HCT116 (cell line): ENCODE measurements at regions not wholly inside any gene's neighbourhood (a gene's known extent, or its start where the extent isn't known, plus 50 kb on each side); places are given as distances from the start of the nearest gene placed in this dataset.

Experiments used
- ATAC-seq: fragments of 200-7000 bp; cut with Tn5 transposase; 2 replicates; pipeline ENCODE4 v1.9.1; 2020; ENCODE audit warnings: mild to moderate bottlenecking, moderate library complexity
- BruUV-seq: library from RNA; stranded (reverse); fragments of 400-500 nt; replicated peaks from 2 replicates; lab custom pipeline; 2021; lab: Mats Ljungman, UMichigan
- CTCF ChIA-PET: fragments of 300-600 bp; sonication (Branson Sonifier 250); formaldehyde crosslinking; loops from one replicate; lab custom pipeline; 2021; ENCODE audit warnings: antibody characterized with exemption; lab: Charles Lee
- POLR2A ChIA-PET: fragments of 300-600, 350-600 bp; sonication (Branson Sonifier 250); formaldehyde crosslinking; loops from one replicate; lab custom pipeline; 2021; ENCODE audit warnings: antibody characterized with exemption; lab: Charles Lee
- RAD21 ChIA-PET, 2 experiments: fragments of 300-600 bp; sonication (Branson Sonifier 250); formaldehyde crosslinking; loops; one replicate each; lab custom pipeline; 2023; ENCODE audit warnings: low total read pairs in 2 of 2; ENCODE audit not compliant: uncharacterized antibody in 2 of 2, unreplicated experiment in 2 of 2, low non-redundant PET in 1 of 2; lab: Charles Lee
- DNase-seq: peaks from one replicate; pipeline ENCODE4 v3.0.0-alpha.2; 2010; ENCODE audit warnings: low read depth, low spot score
- H2AFZ ChIP-seq: fragments of 200-600 bp; shearing (Covaris generic), sonication (generic); 2 replicates; pipeline ENCODE4 v1.6.1; 2017; ENCODE audit warnings: low read depth, mixed run types, mixed read lengths, antibody characterized with exemption, low read length; ENCODE audit not compliant: poor library complexity, severe bottlenecking
- H3K27ac ChIP-seq: 2 replicates; pipeline ENCODE4 v1.5.1; 2012; ENCODE audit warnings: low read depth, low read length
- H3K27me3 ChIP-seq: fragments of 200-600 bp; sonication (generic); 2 replicates; pipeline ENCODE4 v1.6.1; 2016; ENCODE audit warnings: mixed run types, low read length, mixed read lengths; ENCODE audit not compliant: insufficient read depth
- H3K36me3 ChIP-seq, 2 experiments: fragments of 200-500 bp in 1 of 2; fragments of 200-600 bp in 1 of 2; sonication (Bioruptor generic) in 1 of 2; sonication (generic) in 1 of 2; 2 replicates each; pipeline versions ENCODE4 v1.5.1 to v1.6.1; 2014 to 2016; ENCODE audit warnings: low read length in 2 of 2, inconsistent platforms in 1 of 2, mixed read lengths in 1 of 2, mixed run types in 1 of 2; ENCODE audit not compliant: insufficient read depth in 2 of 2, control insufficient read depth in 1 of 2
- H3K4me1 ChIP-seq, 2 experiments: fragments of 200-600 bp in 1 of 2; sonication (generic) in 1 of 2; 2 replicates each; pipeline versions ENCODE4 v1.5.1 to v1.6.1; 2012 to 2017; ENCODE audit warnings: low read length in 2 of 2, inconsistent platforms in 1 of 2, mild to moderate bottlenecking in 1 of 2, mixed read lengths in 1 of 2, mixed run types in 1 of 2, moderate library complexity in 1 of 2; ENCODE audit not compliant: insufficient read depth in 2 of 2, control insufficient read depth in 1 of 2
- H3K4me2 ChIP-seq: fragments of 200-600 bp; sonication (generic); 2 replicates; pipeline ENCODE4 v1.6.1; 2017; ENCODE audit warnings: mixed run types, low read length, mixed read lengths
- H3K4me3 ChIP-seq, 2 experiments: fragments of 200-600 bp in 1 of 2; sonication (generic) in 1 of 2; replicated peaks in 1 of 2; 2 replicates each; pipeline ENCODE4 v1.5.1; 2011 to 2016; ENCODE audit warnings: low read length in 2 of 2, control low read depth in 1 of 2, low read depth in 1 of 2, mild to moderate bottlenecking in 1 of 2, mixed read lengths in 1 of 2, mixed run types in 1 of 2
- H3K79me2 ChIP-seq: fragments of 200-600 bp; sonication (generic); 2 replicates; pipeline ENCODE4 v1.6.1; 2017; ENCODE audit warnings: mild to moderate bottlenecking, mixed run types, low read length, moderate library complexity, mixed read lengths; ENCODE audit not compliant: insufficient read depth
- H3K9ac ChIP-seq: fragments of 200-600 bp; sonication (generic); 2 replicates; pipeline ENCODE4 v1.6.1; 2016; ENCODE audit warnings: low read length, mixed read lengths
- H3K9me2 ChIP-seq: fragments of 200-600 bp; sonication (generic), shearing (Covaris generic); 2 replicates; pipeline ENCODE4 v1.6.1; 2017; ENCODE audit warnings: mixed run types, mild to moderate bottlenecking, moderate library complexity; ENCODE audit not compliant: insufficient read depth
- H3K9me3 ChIP-seq, 2 experiments: fragments of 200-500 bp in 1 of 2; fragments of 200-600 bp in 1 of 2; sonication (Bioruptor generic) in 1 of 2; sonication (generic) in 1 of 2; 2 replicates each; pipeline ENCODE4 v1.6.1; 2014 to 2017; ENCODE audit warnings: low read length in 2 of 2, mixed read lengths in 2 of 2, inconsistent platforms in 1 of 2, low read depth in 1 of 2, mild to moderate bottlenecking in 1 of 2, mixed run types in 1 of 2, moderate library complexity in 1 of 2; ENCODE audit not compliant: control insufficient read depth in 1 of 2, insufficient read depth in 1 of 2
- H4K20me1 ChIP-seq: fragments of 200-600 bp; sonication (generic), shearing (Covaris generic); 2 replicates; pipeline ENCODE4 v1.6.1; 2017; ENCODE audit warnings: mixed run types, mild to moderate bottlenecking, moderate library complexity; ENCODE audit not compliant: insufficient read depth
- ATF3 ChIP-seq: IDR thresholded peaks from 2 replicates; pipeline ENCODE4 v1.6.1; 2012
- CBX3 ChIP-seq: IDR thresholded peaks from 2 replicates; pipeline ENCODE4 v1.6.1; 2012; ENCODE audit warnings: low read depth
- CEBPB ChIP-seq: IDR thresholded peaks from 2 replicates; pipeline ENCODE4 v1.6.1; 2012; ENCODE audit warnings: low read depth
- CTCF ChIP-seq, 3 experiments: fragments of 200-600 bp in 1 of 3; sonication (generic) in 1 of 3; IDR thresholded peaks in 2 of 3; conservative IDR thresholded peaks in 1 of 3; 2 replicates each; pipeline ENCODE4 v1.5.1; 2012 to 2017; ENCODE audit warnings: low read depth in 2 of 3, low read length in 2 of 3, antibody characterized with exemption in 1 of 3, borderline replicate concordance in 1 of 3, control low read depth in 1 of 3, mild to moderate bottlenecking in 1 of 3, mixed read lengths in 1 of 3, mixed run types in 1 of 3, moderate library complexity in 1 of 3; ENCODE audit not compliant: insufficient read depth in 1 of 3
- EGR1 ChIP-seq: IDR thresholded peaks from 2 replicates; pipeline ENCODE4 v1.6.1; 2012; ENCODE audit warnings: low read depth
- FOSL1 ChIP-seq: IDR thresholded peaks from 2 replicates; pipeline ENCODE4 v1.6.1; 2012; ENCODE audit warnings: low read depth
- POLR2AphosphoS5 ChIP-seq: IDR thresholded peaks from 2 replicates; pipeline ENCODE4 v1.6.1; 2011; ENCODE audit warnings: mild to moderate bottlenecking, low read depth, low read length, moderate library complexity
- SP1 ChIP-seq: IDR thresholded peaks from 2 replicates; pipeline ENCODE4 v1.6.1; 2012; ENCODE audit warnings: low read depth
- TCF7L2 ChIP-seq: IDR thresholded peaks from 2 replicates; pipeline ENCODE4 v1.7.0; 2011; ENCODE audit warnings: borderline replicate concordance, inconsistent platforms; ENCODE audit not compliant: insufficient read depth, insufficient read length; ENCODE audit errors: extremely low read depth
- YY1 ChIP-seq: IDR thresholded peaks from 2 replicates; pipeline ENCODE4 v1.6.1; 2011; ENCODE audit warnings: low read length, low read depth, moderate library complexity, mild to moderate bottlenecking; ENCODE audit not compliant: insufficient replicate concordance; ENCODE audit errors: extremely low read depth
- ZBTB33 ChIP-seq: IDR thresholded peaks from 2 replicates; pipeline ENCODE4 v1.6.1; 2011; ENCODE audit warnings: mild to moderate bottlenecking, low read length, moderate library complexity; ENCODE audit not compliant: insufficient replicate concordance; ENCODE audit errors: extremely low read depth
- ZNF274 ChIP-seq: fragments of 200-500 bp; sonication (Bioruptor generic); IDR thresholded peaks from 2 replicates; pipeline ENCODE4 v1.6.1; 2014; ENCODE audit warnings: mild to moderate bottlenecking, low read depth, low read length, inconsistent platforms
- intact Hi-C: fragments of 100-400 bp; cut with micrococcal nuclease; formaldehyde crosslinking; loops from 2 replicates; pipeline ENCODE4 v1.10.0; 2022

GRCh38 chr11:116501728-116502127, 271.1 kb downstream of the BUD13 start:
- CTCF ChIA-PET, result interaction anchor here (1.2 kb wide), 1 partner anchor 143 kb away, joined by 3 read pairs; no protein-coding TSS in a partner anchor
- H3K27ac ChIP-seq, result no peak overlapping the region
- POLR2A ChIA-PET, result no interaction called here
- no peaks in the 10 kb centered on the region for H3K36me3 ChIP-seq
- ATAC-seq, result no peak
- no peak overlapping the region for H3K9ac ChIP-seq
- H3K9me3 ChIP-seq, result no peaks in the 10 kb centered on the region
- H2AFZ ChIP-seq, result no peak overlapping the region
- H3K4me2 ChIP-seq, result no peak overlapping the region
- peaks cover 41% of the 10 kb centered on the region for H3K27me3 ChIP-seq
- RAD21 ChIA-PET, result no interaction called here
- no peaks in the 10 kb centered on the region for H3K79me2 ChIP-seq
- no peak for TF ChIP-seq ZBTB33
- no peak for TF ChIP-seq YY1
- no peak for TF ChIP-seq ATF3
- no peak for TF ChIP-seq CBX3
- no TSS peak for BruUV-seq
- no peak for DNase-seq
- no peak overlapping the region for H3K4me3 ChIP-seq
- no peaks in the 10 kb centered on the region for H3K4me1 ChIP-seq
- H3K9me2 ChIP-seq, result no peaks in the 10 kb centered on the region
- intact Hi-C loops, result no loop called here
- H4K20me1 ChIP-seq, result no peaks in the 10 kb centered on the region

- Histone ChIP-seq H3K79me2 (no peaks in the 10 kb centered on the region), H3K4me1 (no peaks in the 10 kb centered on the region), H3K9me3 (no peaks in the 10 kb centered on the region), H3K9me2 (no peaks in the 10 kb centered on the region), H2AFZ (no peak overlapping the region), H3K27me3 (peaks cover 35% of the 10 kb centered on the region), H3K27ac (no peak overlapping the region), H3K4me3 (no peak overlapping the region), H3K36me3 (no peaks in the 10 kb centered on the region), H3K4me2 (no peak overlapping the region), H3K9ac (no peak overlapping the region)
- BruUV-seq, result no TSS peak
- intact Hi-C loops, result no loop called here
- ChIA-PET RAD21 (no interaction called here), POLR2A (no interaction called here), CTCF (no interaction called here)
- ATAC-seq (no peak), DNase-seq (no peak)
- TF ChIP-seq POLR2AphosphoS5 (no peak), SP1 (no peak), YY1 (no peak), FOSL1 (no peak), CTCF (IDR thresholded peaks at IDR 0.05 in 2 of 3, conservative IDR thresholded peaks at IDR 0.05 in 1 of 3; ENCODE audit: borderline replicate concordance in 1 of 3, insufficient read depth in 1 of 3, low read depth in 2 of 3, low read length in 2 of 3) (no peak), EGR1 (no peak), ZNF274 (no peak), TCF7L2 (no peak), CEBPB (no peak)
- TF ChIP-seq, all 23 proteins: peak for 0
- no peaks in the 10 kb centered on the region for H4K20me1 ChIP-seq
These were observed 271.7 kb downstream of the BUD13 start for GRCh38 chr11:116500947-116501602.
